GM12891 (cell line): ENCODE measurements at regions not wholly inside any gene's neighbourhood (a gene's known extent, or its start where the extent isn't known, plus 50 kb on each side); places are given as distances from the start of the nearest gene placed in this dataset.

Experiments
- DNase-seq: peaks from one replicate; pipeline ENCODE4 v3.0.0; 2011; ENCODE audit warnings: low spot score; ENCODE audit not compliant: insufficient read length
- FAIRE-seq: peaks from 2 replicates; lab custom pipeline; 2011; peaks lifted over from hg19 to GRCh38; lab: Jason Lieb, UNC
- PAX5 ChIP-seq: IDR thresholded peaks from 2 replicates; pipeline ENCODE4 v1.6.1; 2011; ENCODE audit warnings: low read length, moderate library complexity, mild to moderate bottlenecking; ENCODE audit not compliant: insufficient read depth, severe bottlenecking
- POLR2A ChIP-seq: IDR thresholded peaks from 2 replicates; pipeline ENCODE4 v1.6.1; 2011; ENCODE audit warnings: low read depth, low read length, control low read depth
- POLR2AphosphoS5 ChIP-seq: IDR thresholded peaks from 2 replicates; pipeline ENCODE4 v1.6.1; 2011; ENCODE audit warnings: low read depth, low read length, control low read depth
- POU2F2 ChIP-seq: IDR thresholded peaks from 2 replicates; pipeline ENCODE4 v1.6.1; 2011; ENCODE audit warnings: low read depth, mild to moderate bottlenecking, control low read depth, low read length, moderate library complexity
- SPI1 ChIP-seq: IDR thresholded peaks from 2 replicates; pipeline ENCODE4 v1.6.1; 2011; ENCODE audit warnings: low read depth, low read length, control low read depth
- TAF1 ChIP-seq: IDR thresholded peaks from 2 replicates; pipeline ENCODE4 v1.6.1; 2011; ENCODE audit warnings: low read depth, low read length, control low read depth

DNA sequence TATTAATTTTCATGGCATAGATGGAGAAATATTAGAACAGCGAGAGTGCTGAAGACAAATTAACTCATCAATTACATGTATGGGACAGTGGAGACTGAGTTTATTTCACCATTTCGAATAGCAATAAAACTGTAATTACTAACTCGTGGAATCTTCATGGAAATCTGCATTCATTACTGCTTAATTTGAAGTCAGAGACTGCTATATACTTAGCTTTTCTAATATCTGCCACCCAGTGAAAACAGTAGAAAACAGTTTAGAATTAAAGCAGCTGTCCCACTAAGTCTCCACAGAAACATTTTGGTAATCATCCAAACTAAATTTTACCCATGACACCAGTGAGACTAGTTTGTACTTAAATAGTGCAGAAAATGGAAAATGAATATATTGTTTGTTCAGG lies 56.8 kb downstream of the IZUMO3 start:
- FAIRE-seq, result no peak
- DNase-seq, result no peak
- TF ChIP-seq POLR2A, result no peak
- no peak for TF ChIP-seq SPI1
- TF ChIP-seq TAF1, result no peak
- no peak for TF ChIP-seq POU2F2
- no peak for TF ChIP-seq POLR2AphosphoS5
- no peak for TF ChIP-seq PAX5

DNA sequence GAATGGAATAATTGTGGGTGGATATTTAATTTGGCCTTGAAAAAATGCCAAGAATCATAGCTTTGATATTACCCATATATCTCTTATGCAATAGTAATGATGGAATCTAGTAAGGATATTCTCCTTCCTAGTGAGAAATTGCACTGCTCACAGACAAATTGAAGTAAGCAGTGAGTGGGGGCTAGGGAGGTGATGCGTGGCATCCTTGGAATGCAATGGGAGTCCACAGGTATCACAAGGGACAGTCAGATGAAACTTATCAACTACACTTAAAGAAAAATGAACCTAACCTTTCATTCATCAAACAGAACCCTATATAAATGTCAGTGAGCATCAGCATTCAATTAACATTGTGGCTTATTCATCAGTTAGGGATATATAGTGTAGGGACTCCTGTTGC lies 57.8 kb downstream of the IZUMO3 start:
- DNase-seq (no peak), FAIRE-seq (no peak)
- TF ChIP-seq SPI1, result no peak
- no peak for TF ChIP-seq POLR2AphosphoS5

DNA sequence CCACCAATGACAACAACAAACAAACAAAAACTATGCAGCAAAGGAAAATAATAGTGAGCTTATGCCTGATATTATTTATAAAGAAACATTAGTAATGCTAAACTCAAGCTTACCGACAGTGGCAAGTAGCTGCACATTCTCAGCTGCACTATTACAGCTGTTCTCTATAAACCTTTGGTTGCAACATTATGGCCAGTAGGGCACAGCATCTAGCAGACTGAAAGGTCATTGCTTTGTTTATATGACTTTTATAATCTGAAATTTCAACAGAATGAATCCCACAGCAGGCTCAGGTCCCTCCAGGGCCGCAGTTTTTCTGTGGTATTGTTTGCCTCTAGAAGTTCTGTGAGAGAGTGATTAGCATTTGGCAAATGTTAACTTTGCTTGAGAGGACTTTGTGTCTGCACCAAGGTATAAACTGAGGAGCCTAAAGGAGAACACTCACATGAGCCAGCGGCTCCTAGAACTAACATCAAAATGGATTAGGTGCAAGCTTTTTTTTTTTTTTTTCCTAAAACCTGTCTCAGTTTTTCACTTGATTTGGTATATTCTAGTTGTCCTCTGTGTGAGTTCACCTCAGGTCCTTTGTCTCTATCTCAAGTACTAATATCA lies 58.3 kb downstream of the IZUMO3 start:
- FAIRE-seq (no peak), DNase-seq (no peak)
- TF ChIP-seq PAX5 (no peak), TAF1 (no peak), POLR2A (no peak), SPI1 (no peak), POLR2AphosphoS5 (no peak), POU2F2 (no peak)

DNA sequence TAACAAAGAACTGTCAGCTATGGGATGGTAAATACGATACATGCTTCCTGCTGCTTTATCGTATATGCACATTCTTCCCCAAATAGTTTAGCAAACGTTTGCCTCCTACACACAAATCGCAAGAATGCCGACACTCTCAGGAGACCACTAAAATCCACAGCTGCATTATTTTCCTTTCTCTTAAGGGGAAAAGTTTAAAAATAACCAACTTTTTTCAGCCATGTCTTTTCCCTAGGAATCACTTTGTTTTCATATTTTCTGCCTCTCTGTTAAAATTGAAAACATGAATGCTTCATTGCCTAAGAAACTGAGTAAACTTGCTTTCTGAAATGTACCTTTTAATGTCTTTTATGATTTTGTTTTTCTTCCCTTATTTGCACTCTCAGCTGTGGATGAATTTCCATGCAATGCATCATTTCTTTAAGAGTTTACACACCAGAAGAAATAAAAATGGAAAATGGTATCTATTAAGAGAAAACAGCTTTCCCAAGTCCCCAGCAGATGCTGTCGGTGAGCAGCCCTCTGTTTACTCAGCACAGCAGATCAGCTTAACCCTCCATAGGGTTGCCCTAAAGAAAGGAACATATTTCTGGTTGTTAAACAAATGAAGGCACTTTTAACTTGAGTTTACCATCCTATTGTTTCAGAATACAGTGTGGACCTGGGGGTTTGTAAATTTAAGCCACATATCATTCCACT lies 66.2 kb downstream of the IZUMO3 start:
- no peak for TF ChIP-seq POU2F2
- TF ChIP-seq SPI1, result no peak
- no peak for TF ChIP-seq POLR2A
- no peak for TF ChIP-seq TAF1
- no peak for TF ChIP-seq PAX5
- no peak for TF ChIP-seq POLR2AphosphoS5
- DNase-seq, result no peak
- peak; percentile 23 for FAIRE-seq

DNA sequence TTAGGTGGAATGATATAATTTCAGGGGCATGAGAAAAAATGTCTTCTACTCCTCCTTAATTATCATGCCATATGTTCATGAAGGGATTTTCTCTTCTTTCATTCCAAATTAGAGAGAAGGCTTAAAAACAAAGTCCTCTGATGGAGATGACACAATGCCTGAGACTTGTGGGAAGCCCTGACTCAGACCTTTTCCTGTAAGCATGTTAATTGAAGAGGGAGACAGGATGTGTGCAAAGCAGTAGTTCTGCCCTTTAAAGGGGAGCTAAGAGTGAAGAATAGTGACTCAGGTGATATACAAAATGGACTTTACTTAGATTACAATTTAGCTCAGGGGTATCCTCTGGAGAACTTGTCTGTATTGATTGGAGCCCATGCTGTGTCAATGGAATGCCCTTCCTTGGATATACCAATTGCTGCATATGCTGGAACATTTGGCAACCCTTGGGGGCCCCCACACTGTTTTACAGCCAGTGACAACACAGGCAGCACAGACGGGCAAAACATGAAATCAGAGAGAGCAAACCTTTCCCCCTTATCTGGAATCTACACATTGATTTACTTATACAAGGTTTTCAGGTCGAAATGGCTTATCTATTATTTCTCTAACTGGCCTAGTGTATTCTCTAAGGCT lies 81.3 kb downstream of the IZUMO3 start:
- DNase-seq (no peak), FAIRE-seq (no peak)
- TF ChIP-seq POU2F2 (no peak), PAX5 (no peak), SPI1 (no peak), TAF1 (no peak), POLR2AphosphoS5 (no peak), POLR2A (no peak)

DNA sequence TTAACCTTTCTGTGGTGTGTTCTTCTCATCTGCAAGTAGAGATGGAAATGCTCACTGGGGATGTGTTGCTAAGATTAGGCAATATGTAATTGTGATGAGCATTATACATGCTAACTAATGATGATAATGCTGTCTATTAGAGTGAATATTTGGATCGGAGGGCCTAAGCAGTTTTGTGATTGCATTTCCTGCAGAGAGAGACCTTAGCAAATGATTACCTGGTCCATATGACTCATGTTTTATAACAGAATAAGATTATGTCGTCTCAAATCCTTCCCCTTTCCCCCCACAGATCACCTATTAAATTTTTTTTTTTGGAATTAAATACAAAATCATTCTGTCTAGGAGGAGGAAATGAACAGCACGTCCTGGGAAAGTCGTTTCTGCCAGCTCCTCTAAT lies 82.7 kb downstream of the IZUMO3 start:
- FAIRE-seq, result no peak
- no peak for DNase-seq
- TF ChIP-seq PAX5 (no peak), POLR2A (no peak), POLR2AphosphoS5 (no peak), TAF1 (no peak), SPI1 (no peak), POU2F2 (no peak)

DNA sequence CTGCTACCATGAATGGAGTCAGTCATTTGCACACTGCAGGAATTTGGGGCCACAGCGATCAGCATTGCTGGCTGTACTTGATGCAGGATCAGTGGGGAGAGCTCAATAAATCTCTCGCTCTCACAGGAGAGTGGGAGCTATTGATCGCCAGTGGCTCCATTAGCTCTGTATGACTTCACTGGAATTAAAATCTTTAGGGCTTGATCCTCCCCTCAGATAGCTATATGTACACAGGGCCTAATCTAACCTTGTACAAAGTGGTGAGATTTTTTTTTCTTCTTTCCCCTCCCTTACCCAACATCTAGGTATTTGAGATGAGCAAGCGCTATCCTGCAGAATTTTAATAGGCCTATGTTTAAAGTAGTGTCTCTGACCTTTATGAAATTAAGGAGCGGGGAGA lies 84.9 kb downstream of the IZUMO3 start:
- TF ChIP-seq TAF1, result no peak
- TF ChIP-seq POLR2A, result no peak
- TF ChIP-seq SPI1, result no peak
- TF ChIP-seq POU2F2, result no peak
- TF ChIP-seq PAX5, result no peak
- TF ChIP-seq POLR2AphosphoS5, result no peak
- DNase-seq, result no peak
- no peak for FAIRE-seq

DNA sequence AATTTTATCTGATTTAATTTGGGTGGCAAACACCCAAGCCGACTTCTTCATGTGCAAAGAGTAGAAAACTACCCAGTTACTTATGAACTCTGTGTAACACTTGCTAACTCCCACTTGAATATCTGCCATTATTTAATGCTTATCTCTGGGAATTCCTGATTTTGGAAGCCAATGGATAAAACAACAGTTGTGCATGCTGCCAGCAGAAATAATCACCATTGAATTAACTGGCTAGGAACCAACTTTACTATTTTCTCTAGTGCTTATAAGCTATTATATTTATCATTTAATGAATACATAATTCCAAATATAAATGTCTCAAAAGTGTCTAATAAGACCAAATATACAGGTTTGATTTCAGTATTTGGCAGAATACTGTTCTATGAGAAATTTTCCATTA lies 85.7 kb downstream of the IZUMO3 start:
- no peak for DNase-seq
- TF ChIP-seq TAF1 (no peak), POLR2AphosphoS5 (no peak), POLR2A (no peak), SPI1 (no peak), POU2F2 (no peak), PAX5 (no peak)
- FAIRE-seq, result no peak

DNA sequence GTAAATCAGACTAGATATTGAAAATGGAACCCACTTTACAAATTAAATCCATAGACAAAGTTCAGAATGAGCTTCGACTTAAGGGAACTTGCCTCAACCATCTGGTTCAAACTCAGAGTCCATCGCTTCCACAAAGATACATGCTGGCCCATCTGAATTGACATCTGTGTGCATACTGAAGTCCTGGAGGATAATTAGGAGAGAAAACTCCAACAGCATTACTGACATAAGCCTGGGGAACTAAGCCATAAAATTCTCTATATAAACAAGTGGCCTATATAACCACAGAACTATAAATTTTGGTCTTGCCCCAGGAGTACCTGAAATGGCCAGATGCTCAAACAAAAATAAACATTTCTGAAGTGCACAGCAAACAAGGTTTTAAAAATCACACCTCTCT lies 94.4 kb downstream of the IZUMO3 start:
- no peak for FAIRE-seq
- no peak for DNase-seq
- TF ChIP-seq POLR2AphosphoS5 (no peak), SPI1 (no peak), PAX5 (no peak)

DNA sequence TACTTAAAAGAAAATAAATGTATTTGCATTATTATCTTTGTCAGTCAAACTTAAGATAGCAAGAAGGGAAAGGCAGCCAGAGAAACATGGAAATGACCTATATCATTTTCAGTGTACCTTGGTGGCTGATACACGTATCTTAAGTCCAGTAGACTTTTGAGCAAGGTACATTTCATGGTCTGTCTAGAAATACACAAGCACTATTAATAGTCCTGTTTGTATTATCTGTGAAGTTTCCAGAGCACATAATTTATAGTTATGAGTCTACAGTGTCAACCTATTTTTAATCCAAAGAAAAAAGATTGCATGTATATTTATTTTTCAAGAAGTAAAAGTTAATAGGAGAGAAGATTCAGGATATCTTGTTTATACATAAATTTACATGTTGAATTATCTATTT lies 95.7 kb downstream of the IZUMO3 start:
- TF ChIP-seq POLR2AphosphoS5 (no peak), TAF1 (no peak), PAX5 (no peak), SPI1 (no peak), POLR2A (no peak), POU2F2 (no peak)
- no peak for DNase-seq
- FAIRE-seq, result no peak

DNA sequence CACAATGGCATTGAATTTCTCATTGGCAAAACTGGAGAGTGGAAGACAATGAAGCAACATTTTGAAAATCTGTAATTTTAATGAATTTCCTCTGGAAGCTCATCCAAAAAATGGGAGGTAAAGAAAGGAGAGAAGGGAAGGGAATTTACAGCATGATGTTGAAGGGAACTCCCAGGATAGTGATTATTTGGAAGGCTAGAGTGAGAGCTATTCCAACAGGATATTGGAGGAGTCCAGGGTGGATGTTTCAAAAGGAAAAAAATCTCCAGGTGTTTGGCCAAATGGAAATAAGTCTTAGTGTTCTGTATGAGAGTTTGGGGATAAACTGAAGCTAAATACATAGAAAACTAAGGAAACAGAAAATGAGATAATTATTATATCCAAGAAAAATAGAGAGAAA lies 106.2 kb downstream of the IZUMO3 start:
- TF ChIP-seq PAX5, result no peak
- TF ChIP-seq POLR2AphosphoS5, result no peak
- no peak for FAIRE-seq
- DNase-seq, result no peak
